IMR-90 (cell line): ENCODE measurements at regions not wholly inside any gene's neighbourhood (a gene's known extent, or its start where the extent isn't known, plus 50 kb on each side); places are given as distances from the start of the nearest gene placed in this dataset.

ENCODE experiments used
- ATAC-seq: fragments of 200-7000 bp; cut with Tn5 transposase; 2 replicates; pipeline ENCODE4 v1.9.1; 2020; ENCODE audit warnings: low read depth, mild to moderate bottlenecking, moderate library complexity
- BruUV-seq: library from RNA; stranded (reverse); fragments of 400-500 nt; replicated peaks from 2 replicates; lab custom pipeline; 2021; lab: Mats Ljungman, UMichigan
- CTCF ChIA-PET: fragments of 300-600 bp; formaldehyde crosslinking; extraction: SDS; loops from one replicate; lab custom pipeline; 2021; ENCODE audit warnings: antibody characterized with exemption; lab: Yijun Ruan, JAX
- POLR2A ChIA-PET: fragments of 300-600 bp; sonication (Branson Sonifier 250); formaldehyde crosslinking; loops from one replicate; lab custom pipeline; 2022; ENCODE audit warnings: antibody characterized with exemption; ENCODE audit not compliant: unreplicated experiment; lab: Charles Lee
- DNase-seq: peaks from one replicate; pipeline ENCODE4 v3.0.0; 2013
- H2AFZ ChIP-seq: replicated peaks from 2 replicates; pipeline ENCODE3; 2013; ENCODE audit warnings: low read length, mild to moderate bottlenecking; ENCODE audit not compliant: poor library complexity
- H2AK5ac ChIP-seq: 2 replicates; pipeline ENCODE4 v1.6.1; 2013; ENCODE audit warnings: low read depth, low read length, inconsistent platforms
- H2AK9ac ChIP-seq: replicated peaks from 2 replicates; pipeline ENCODE3; 2013; ENCODE audit warnings: mild to moderate bottlenecking, low read depth, low read length, moderate library complexity; ENCODE audit not compliant: poor library complexity
- H2BK120ac ChIP-seq: 2 replicates; pipeline ENCODE4 v1.6.1; 2013; ENCODE audit warnings: low read depth, low read length, inconsistent platforms
- H2BK15ac ChIP-seq: 3 replicates; pipeline ENCODE4 v1.6.1; 2013; ENCODE audit warnings: low read depth, low read length, inconsistent platforms
- H2BK20ac ChIP-seq: 2 replicates; pipeline ENCODE4 v1.6.1; 2013; ENCODE audit warnings: low read depth, mild to moderate bottlenecking, inconsistent platforms, low read length, moderate library complexity
- H2BK5ac ChIP-seq: 2 replicates; pipeline ENCODE4 v1.6.1; 2013; ENCODE audit warnings: mild to moderate bottlenecking, low read depth, low read length, inconsistent platforms; ENCODE audit not compliant: poor library complexity, severe bottlenecking
- H3K14ac ChIP-seq: replicated peaks from 2 replicates; pipeline ENCODE4 v1.6.1; 2013; ENCODE audit warnings: low read depth, low read length, inconsistent platforms
- H3K18ac ChIP-seq: 2 replicates; pipeline ENCODE4 v1.6.1; 2013; ENCODE audit warnings: low read depth, low read length, control low read depth
- H3K23ac ChIP-seq: 2 replicates; pipeline ENCODE4 v1.6.1; 2013; ENCODE audit warnings: low read depth, low read length, inconsistent platforms
- H3K27ac ChIP-seq: 2 replicates; pipeline ENCODE4 v1.5.1; 2013; ENCODE audit warnings: mild to moderate bottlenecking, control low read depth, low read length; ENCODE audit not compliant: insufficient read depth
- H3K27me3 ChIP-seq: 2 replicates; pipeline ENCODE4 v1.6.1; 2013; ENCODE audit warnings: low read length; ENCODE audit not compliant: control insufficient read depth, insufficient read depth
- H3K36me3 ChIP-seq: 2 replicates; pipeline ENCODE4 v1.6.1; 2013; ENCODE audit warnings: low read length, mixed read lengths; ENCODE audit not compliant: control insufficient read depth, insufficient read depth
- H3K4ac ChIP-seq: 2 replicates; pipeline ENCODE4 v1.6.1; 2013; ENCODE audit warnings: low read depth, low read length, inconsistent platforms
- H3K4me1 ChIP-seq: 2 replicates; pipeline ENCODE4 v1.6.1; 2013; ENCODE audit warnings: low read length, mixed read lengths; ENCODE audit not compliant: control insufficient read depth, insufficient read depth
- H3K4me2 ChIP-seq: 2 replicates; pipeline ENCODE4 v1.6.1; 2013; ENCODE audit warnings: low read depth, mild to moderate bottlenecking, control low read depth, low read length, moderate library complexity
- H3K4me3 ChIP-seq: 2 replicates; pipeline ENCODE4 v1.5.1; 2013; ENCODE audit warnings: low read depth, mild to moderate bottlenecking, control low read depth, low read length, moderate library complexity; ENCODE audit not compliant: insufficient read depth
- H3K56ac ChIP-seq: 2 replicates; pipeline ENCODE4 v1.6.1; 2013; ENCODE audit warnings: low read length, inconsistent platforms; ENCODE audit not compliant: insufficient read depth; ENCODE audit errors: extremely low read depth
- H3K79me1 ChIP-seq, 2 experiments: 2 replicates each; pipeline ENCODE4 v1.6.1; 2013; ENCODE audit warnings: low read length in 2 of 2, inconsistent platforms in 1 of 2, low read depth in 1 of 2
- H3K9ac ChIP-seq: 2 replicates; pipeline ENCODE4 v1.6.1; 2013; ENCODE audit warnings: low read depth, low read length, control low read depth
- H3K9me1 ChIP-seq: 2 replicates; pipeline ENCODE4 v1.6.1; 2013; ENCODE audit warnings: low read length, inconsistent platforms; ENCODE audit not compliant: insufficient read depth
- H3K9me3 ChIP-seq: 2 replicates; pipeline ENCODE4 v1.6.1; 2013; ENCODE audit warnings: low read length; ENCODE audit not compliant: control insufficient read depth, insufficient read depth
- H4K20me1 ChIP-seq: 2 replicates; pipeline ENCODE4 v1.6.1; 2013; ENCODE audit warnings: low read length, inconsistent platforms; ENCODE audit not compliant: insufficient read depth
- H4K5ac ChIP-seq: 2 replicates; pipeline ENCODE4 v1.6.1; 2013; ENCODE audit warnings: mild to moderate bottlenecking, low read depth, low read length, control low read depth
- H4K8ac ChIP-seq, 2 experiments: 2 replicates each; pipeline ENCODE4 v1.6.1; 2013; ENCODE audit warnings: low read depth in 2 of 2, low read length in 2 of 2, control low read depth in 1 of 2, inconsistent platforms in 1 of 2
- H4K91ac ChIP-seq: 2 replicates; pipeline ENCODE4 v1.6.1; 2013; ENCODE audit warnings: low read depth, low read length, inconsistent platforms; ENCODE audit not compliant: insufficient read depth
- MAFK ChIP-seq: IDR thresholded peaks from 2 replicates; pipeline ENCODE4 v1.6.1; 2012; ENCODE audit warnings: low read depth, low read length, improper control_type of control experiment
- MAZ ChIP-seq: IDR thresholded peaks from 2 replicates; pipeline ENCODE4 v1.6.1; 2012; ENCODE audit warnings: low read depth, mild to moderate bottlenecking, low read length, improper control_type of control experiment, moderate library complexity, borderline replicate concordance
- WGBS, 2 experiments: methylation state at CpG; one replicate each; pipeline versions ENCODE4 v1.1.5 to v1.1.7; 2013; ENCODE audit warnings: missing lambda C conversion rate in 2 of 2; ENCODE audit not compliant: insufficient read length in 1 of 2; ENCODE audit errors: extremely low coverage in 2 of 2; 5-methylcytosine and 5-hydroxymethylcytosine counted together
- dilution Hi-C: fragments of 300-500 bp; cut with HindIII; formaldehyde crosslinking; loops from one replicate; pipeline ENCODE4 v1.14.3; 2018; ENCODE audit warnings: low sequenced_read_pairs; ENCODE audit not compliant: unreplicated experiment
- in situ Hi-C: fragments of 300-500 bp; cut with MboI; formaldehyde crosslinking; loops from 3 replicates; pipeline ENCODE4 v1.14.3; 2019; ENCODE audit warnings: low sequenced_read_pairs, inconsistent platforms, mixed read lengths
- intact Hi-C: fragments of 100-400 bp; cut with micrococcal nuclease; formaldehyde crosslinking; loops from 2 replicates; pipeline ENCODE4 v1.10.0; 2022

DNA sequence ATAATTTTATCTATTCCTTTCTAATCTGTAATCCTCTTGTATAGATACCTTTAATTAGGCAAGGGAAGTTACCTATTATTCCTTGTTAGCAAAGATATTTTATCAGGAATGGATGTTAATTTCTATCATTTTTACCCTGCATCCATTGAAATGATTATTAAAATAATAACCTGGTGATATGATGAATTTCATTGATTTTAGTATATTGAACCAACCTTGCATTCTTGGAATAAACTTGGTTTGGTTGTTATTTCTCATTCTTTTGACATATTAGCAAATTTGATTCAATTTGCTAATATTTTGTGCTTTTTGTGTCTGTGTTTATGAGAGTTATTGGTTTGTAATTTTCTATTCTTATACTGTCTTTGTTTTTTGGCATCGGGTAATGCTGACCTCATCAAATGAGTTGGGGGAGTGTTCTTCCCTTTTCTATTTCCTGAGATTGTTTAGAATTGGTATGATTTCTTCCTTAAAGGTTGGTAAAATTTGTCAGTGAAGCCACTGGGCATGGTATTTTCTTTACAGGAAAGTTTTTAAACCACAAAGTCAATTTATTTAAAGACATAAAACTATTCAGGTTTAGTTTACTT lies 250.4 kb upstream of the PMFBP1 start:
- no peak overlapping the region for H2BK15ac ChIP-seq
- H3K9me3 ChIP-seq = no peaks in the 10 kb centered on the region
- H3K27me3 ChIP-seq = no peaks in the 10 kb centered on the region
- CTCF ChIA-PET = interaction anchor here (1.0 kb wide), 1 partner anchor 22 kb away, joined by 3 read pairs; no protein-coding TSS in a partner anchor
- H3K56ac ChIP-seq = no peak overlapping the region
- no peak overlapping the region for H3K9ac ChIP-seq
- TF ChIP-seq MAZ = no peak
- peak; percentile 67; the same call in 1 of the 2 replicates for TF ChIP-seq MAFK
- WGBS, 2 experiments = no CpG with 5 or more reads among the region's 1 CpG
- intact Hi-C loops (no loop called here), dilution Hi-C loops (no loop called here), in situ Hi-C loops (no loop called here)
- POLR2A ChIA-PET = no interaction called here
- no peaks in the 10 kb centered on the region for H3K4me1 ChIP-seq
- no peaks in the 10 kb centered on the region for H3K9me1 ChIP-seq
- H3K18ac ChIP-seq = no peak overlapping the region
- no peak overlapping the region for H2AK5ac ChIP-seq
- no peak overlapping the region for H2BK5ac ChIP-seq
- H4K91ac ChIP-seq = no peak overlapping the region
- no peaks in the 10 kb centered on the region for H4K20me1 ChIP-seq
- ATAC-seq (no peak), DNase-seq (no peak)
- no peak overlapping the region for H3K14ac ChIP-seq
- H2BK120ac ChIP-seq = no peak overlapping the region
- H3K79me1 ChIP-seq = no peaks in the 10 kb centered on the region
- no TSS peak for BruUV-seq
- H3K23ac ChIP-seq = no peak overlapping the region
- H2AFZ ChIP-seq = no peak overlapping the region
- H2AK9ac ChIP-seq = no peak overlapping the region
- H4K5ac ChIP-seq = no peak overlapping the region
- H2BK20ac ChIP-seq = no peak overlapping the region
- no peak overlapping the region for H3K27ac ChIP-seq
- H4K8ac ChIP-seq = no peak overlapping the region
- H3K36me3 ChIP-seq = no peaks in the 10 kb centered on the region
- H3K4me3 ChIP-seq = no peak overlapping the region
- H3K4ac ChIP-seq = no peak overlapping the region
- H3K4me2 ChIP-seq = no peak overlapping the region
